BJ (cell line): ENCODE measurements at regions not wholly inside any gene's neighbourhood (a gene's known extent, or its start where the extent isn't known, plus 50 kb on each side); places are given as distances from the start of the nearest gene placed in this dataset.

Source experiments
- CTCF ChIA-PET: fragments of 350-600 bp; formaldehyde crosslinking; extraction: SDS; loops from one replicate; lab custom pipeline; 2021; ENCODE audit warnings: antibody characterized with exemption, inconsistent platforms; lab: Yijun Ruan, JAX
- POLR2A ChIA-PET: fragments of 300-600 bp; sonication (Branson Sonifier 250); formaldehyde crosslinking; extraction: SDS; loops from one replicate; lab custom pipeline; 2021; ENCODE audit warnings: antibody characterized with exemption; lab: Charles Lee
- DNase-seq: peaks from one replicate; pipeline ENCODE4 v3.0.0-alpha.2; 2011; ENCODE audit warnings: low read depth
- H3K27me3 ChIP-seq: 2 replicates; pipeline ENCODE4 v1.6.0; 2011; ENCODE audit warnings: low read length; ENCODE audit not compliant: control insufficient read depth, insufficient read depth
- H3K36me3 ChIP-seq: 2 replicates; pipeline ENCODE4 v1.5.1; 2011; ENCODE audit warnings: low read length; ENCODE audit not compliant: control insufficient read depth, insufficient read depth
- H3K4me3 ChIP-seq: 2 replicates; pipeline ENCODE4 v1.5.1; 2011; ENCODE audit warnings: low read depth, mild to moderate bottlenecking, control low read depth, low read length
- TF ChIP-seq, protein P1 (sequence below): IDR thresholded peaks from 2 replicates; pipeline ENCODE4 v1.5.1; 2011; ENCODE audit warnings: low read depth, mild to moderate bottlenecking, control low read depth, inconsistent platforms, low read length, moderate library complexity; ENCODE audit not compliant: insufficient read depth

DNA sequence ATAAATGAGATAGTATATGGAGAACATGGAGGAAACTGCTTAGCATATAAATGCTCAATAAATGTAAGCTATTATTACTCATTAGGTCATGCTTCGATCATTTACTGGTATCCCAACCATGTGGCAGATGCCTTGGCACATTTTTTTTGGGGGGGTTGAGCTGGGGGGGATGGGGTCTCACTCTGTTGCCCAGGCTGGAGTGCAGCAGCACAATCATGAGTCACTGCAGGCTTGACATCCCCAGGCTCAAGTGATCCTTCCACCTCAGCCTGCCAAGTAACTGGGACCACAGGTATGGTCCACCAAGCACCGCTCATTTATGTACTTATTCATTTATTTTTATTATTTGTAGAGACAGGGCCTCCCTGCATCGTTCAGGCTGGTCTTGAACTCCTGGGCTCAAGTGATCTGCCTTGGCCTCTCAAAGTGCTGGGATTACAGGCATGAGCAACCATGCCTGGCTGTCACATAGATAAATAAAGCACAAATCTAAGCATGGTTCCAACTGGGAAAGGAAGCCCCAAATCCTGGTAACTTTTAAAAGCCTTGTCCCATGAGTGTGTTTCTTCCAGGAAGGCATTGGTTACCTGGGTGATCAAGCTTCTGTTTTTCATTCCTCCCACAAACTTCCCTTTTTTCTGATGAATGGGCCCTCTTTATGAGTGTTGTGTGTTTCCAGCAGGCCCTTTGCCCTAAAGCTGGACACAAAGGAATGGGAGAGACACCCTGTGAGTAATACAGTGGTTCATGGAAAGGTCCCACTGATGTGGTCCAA lies 147.4 kb upstream of the UMPS start:
- POLR2A ChIA-PET = no interaction called here
- peaks cover 27% of the 10 kb centered on the region for H3K27me3 ChIP-seq
- CTCF ChIA-PET = interaction anchor here (0.8 to 2.2 kb wide), 2 partner anchors 22 to 23 kb away, joined by 4 to 6 read pairs; no protein-coding TSS in a partner anchor

DNA sequence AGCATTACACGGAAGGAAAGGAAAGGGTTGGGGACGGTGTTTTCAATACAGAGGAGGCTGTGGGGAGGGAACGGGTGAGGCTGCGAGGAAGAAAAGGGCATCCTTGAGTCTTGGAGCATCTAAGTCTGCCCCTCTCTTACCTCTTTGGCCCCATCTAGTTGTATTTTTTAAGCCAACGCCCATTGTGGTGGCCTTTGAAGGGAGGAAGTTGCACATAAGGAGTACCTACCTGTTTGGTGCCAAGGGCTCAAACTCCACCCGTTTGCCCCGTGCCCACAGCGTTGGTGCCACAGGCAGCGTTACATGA lies 146.1 kb upstream of the UMPS start:
- Histone ChIP-seq H3K4me3 (peak overlapping the region; percentile 38), H3K36me3 (no peaks in the 10 kb centered on the region), H3K27me3 (peaks cover 27% of the 10 kb centered on the region)
- TF ChIP-seq, protein P1, sequence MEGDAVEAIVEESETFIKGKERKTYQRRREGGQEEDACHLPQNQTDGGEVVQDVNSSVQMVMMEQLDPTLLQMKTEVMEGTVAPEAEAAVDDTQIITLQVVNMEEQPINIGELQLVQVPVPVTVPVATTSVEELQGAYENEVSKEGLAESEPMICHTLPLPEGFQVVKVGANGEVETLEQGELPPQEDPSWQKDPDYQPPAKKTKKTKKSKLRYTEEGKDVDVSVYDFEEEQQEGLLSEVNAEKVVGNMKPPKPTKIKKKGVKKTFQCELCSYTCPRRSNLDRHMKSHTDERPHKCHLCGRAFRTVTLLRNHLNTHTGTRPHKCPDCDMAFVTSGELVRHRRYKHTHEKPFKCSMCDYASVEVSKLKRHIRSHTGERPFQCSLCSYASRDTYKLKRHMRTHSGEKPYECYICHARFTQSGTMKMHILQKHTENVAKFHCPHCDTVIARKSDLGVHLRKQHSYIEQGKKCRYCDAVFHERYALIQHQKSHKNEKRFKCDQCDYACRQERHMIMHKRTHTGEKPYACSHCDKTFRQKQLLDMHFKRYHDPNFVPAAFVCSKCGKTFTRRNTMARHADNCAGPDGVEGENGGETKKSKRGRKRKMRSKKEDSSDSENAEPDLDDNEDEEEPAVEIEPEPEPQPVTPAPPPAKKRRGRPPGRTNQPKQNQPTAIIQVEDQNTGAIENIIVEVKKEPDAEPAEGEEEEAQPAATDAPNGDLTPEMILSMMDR = no peak
- no peak for DNase-seq
- ChIA-PET CTCF (interaction anchor here (1.0 to 1.2 kb wide), 3 partner anchors 10 to 20 kb away, joined by 3 read pairs; no protein-coding TSS in a partner anchor), POLR2A (no interaction called here)

More for the DNA sequence above, 147.4 kb upstream of the UMPS start:
- TF ChIP-seq, protein P1 = no peak
- no peak for DNase-seq
- Histone ChIP-seq H3K36me3 (no peaks in the 10 kb centered on the region), H3K4me3 (no peak overlapping the region)

DNA sequence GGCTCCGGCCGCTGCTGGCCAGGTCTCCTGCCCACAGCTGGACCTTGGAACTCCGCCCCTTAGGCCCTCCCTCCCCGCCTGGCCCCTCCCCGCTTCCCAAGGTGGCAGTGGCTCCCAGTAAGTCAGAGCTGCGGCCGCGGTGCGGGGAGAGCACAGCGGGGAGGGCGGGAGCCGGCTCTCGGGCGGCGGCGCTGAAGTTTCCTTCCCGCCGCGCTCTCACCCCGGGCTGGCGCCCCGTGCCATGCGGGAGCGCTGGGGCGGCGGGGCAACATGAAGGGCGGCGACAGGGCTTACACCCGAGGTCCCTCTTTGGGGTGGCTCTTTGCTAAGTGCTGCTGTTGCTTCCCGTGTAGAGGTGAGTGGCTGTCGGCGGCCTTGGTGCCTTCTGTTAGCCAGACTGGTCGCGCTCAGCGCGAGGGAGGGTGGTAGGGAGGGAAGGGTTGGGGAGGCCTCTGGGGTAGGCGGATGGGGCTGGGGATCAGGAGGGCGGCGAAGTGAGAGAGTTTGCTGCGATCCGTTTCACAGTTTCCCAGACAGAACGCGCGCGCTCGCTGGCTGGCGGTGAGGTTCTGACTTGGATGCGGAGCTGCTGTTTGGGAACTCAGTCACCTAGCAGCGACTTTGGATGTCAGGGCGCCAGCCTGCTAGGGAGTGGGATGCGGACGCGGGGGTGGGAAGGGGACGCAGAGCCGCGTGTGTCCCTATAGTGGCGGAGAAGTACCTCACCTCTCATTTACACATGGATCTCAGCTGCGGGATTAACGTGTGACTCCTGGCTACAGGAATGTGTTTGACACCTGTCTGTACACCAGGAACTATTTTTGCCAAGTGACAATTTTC lies 145.5 kb upstream of the UMPS start:
- POLR2A ChIA-PET = interaction anchor here (0.6 kb wide), 1 partner anchor 22 kb away, joined by 3 read pairs; no protein-coding TSS in a partner anchor
- Histone ChIP-seq H3K27me3 (peaks cover 27% of the 10 kb centered on the region), H3K4me3 (peak overlapping the region; percentile 38), H3K36me3 (no peaks in the 10 kb centered on the region)
- TF ChIP-seq, protein P1 = no peak
- no peak for DNase-seq
- CTCF ChIA-PET = interaction anchor here (0.6 to 1.2 kb wide), 5 partner anchors 10 to 105 kb away, joined by 3 read pairs; no protein-coding TSS in a partner anchor

DNA sequence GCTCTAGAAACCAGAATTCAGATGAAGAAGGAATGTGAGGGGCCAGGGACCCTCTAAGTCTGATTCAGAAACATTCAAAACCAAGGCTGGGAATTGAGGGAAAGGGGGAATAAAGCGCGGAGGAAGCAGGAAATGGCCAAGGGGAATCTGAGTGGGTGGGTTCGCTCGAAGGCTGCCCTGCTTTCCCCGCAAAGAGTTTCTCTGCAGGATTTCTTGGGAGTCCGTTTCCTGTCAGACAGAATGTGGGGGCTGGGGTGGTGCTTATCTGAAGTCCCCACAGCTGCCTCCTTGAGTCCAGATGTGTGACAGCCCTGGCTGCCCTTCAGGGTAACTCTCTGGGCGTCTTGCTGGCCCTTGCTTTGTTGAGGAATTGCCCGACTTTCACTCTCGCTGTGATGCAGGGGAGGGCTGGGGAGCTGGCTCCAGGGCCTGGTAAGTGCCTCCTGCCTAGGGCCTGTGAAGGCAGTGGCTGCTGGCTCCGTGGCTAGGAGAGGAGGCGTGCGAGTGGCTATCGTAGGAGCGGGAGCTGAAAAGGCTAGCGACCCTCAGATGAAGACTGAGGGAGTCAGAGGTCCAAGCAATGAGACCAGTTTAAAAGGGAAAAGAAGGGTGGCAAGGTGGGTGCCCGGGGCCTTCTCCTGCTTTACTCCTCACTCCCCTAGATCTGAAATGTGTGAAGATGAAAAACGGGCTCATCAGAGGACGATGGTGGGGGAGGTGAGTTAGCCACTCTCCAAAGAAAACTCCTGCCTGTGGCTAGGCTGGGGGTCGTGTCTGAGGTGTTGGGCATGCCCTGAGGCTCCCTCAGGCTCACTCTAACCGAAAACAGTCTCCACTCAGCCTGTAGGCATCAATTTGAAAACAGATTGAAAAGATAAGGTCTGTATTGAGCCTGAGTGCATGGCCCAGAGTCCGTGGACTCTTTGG lies 143.9 kb upstream of the UMPS start:
- no peak overlapping the region for H3K4me3 ChIP-seq
- POLR2A ChIA-PET = no interaction called here
- H3K36me3 ChIP-seq = no peaks in the 10 kb centered on the region
- DNase-seq = no peak
- CTCF ChIA-PET = no interaction called here
- TF ChIP-seq, protein P1 = no peak
- peaks cover 30% of the 10 kb centered on the region for H3K27me3 ChIP-seq
